HL-60 (cell line): ENCODE measurements at regions not wholly inside any gene's neighbourhood (a gene's known extent, or its start where the extent isn't known, plus 50 kb on each side); places are given as distances from the start of the nearest gene placed in this dataset.

Experiments
- DNase-seq, 2 experiments: peaks; one replicate each; pipeline ENCODE4 v3.0.0-alpha.2; 2010 to 2020; ENCODE audit warnings: low read depth in 1 of 2, low spot score in 1 of 2
- H3K27ac ChIP-seq: fragments of 250-450 bp; sonication (Bioruptor Pico); replicated peaks from 2 replicates; pipeline ENCODE4 v1.5.1; 2020; ENCODE audit warnings: mild to moderate bottlenecking, moderate library complexity
- H3K27me3 ChIP-seq: fragments of 250-450 bp; sonication (Bioruptor Pico); 2 replicates; pipeline ENCODE4 v1.5.1; 2021; ENCODE audit warnings: mild to moderate bottlenecking, moderate library complexity; ENCODE audit not compliant: insufficient read depth, poor library complexity, severe bottlenecking
- H3K4me3 ChIP-seq: replicated peaks from 2 replicates; pipeline ENCODE4 v1.5.1; 2011; ENCODE audit warnings: mild to moderate bottlenecking, control low read depth, low read length; ENCODE audit not compliant: insufficient read depth
- GABPA ChIP-seq: IDR thresholded peaks from 2 replicates; pipeline ENCODE4 v1.6.1; 2012; ENCODE audit warnings: low read depth
- POLR2AphosphoS5 ChIP-seq: IDR thresholded peaks from 2 replicates; pipeline ENCODE4 v1.6.1; 2012; ENCODE audit warnings: low read depth
- SPI1 ChIP-seq: IDR thresholded peaks from 2 replicates; pipeline ENCODE4 v1.6.1; 2012; ENCODE audit warnings: low read depth, mild to moderate bottlenecking, borderline replicate concordance
- TF ChIP-seq, protein P1 (sequence below): IDR thresholded peaks from one replicate; pipeline ENCODE4 v1.5.1; 2011; ENCODE audit warnings: low read length, control low read depth, inconsistent platforms; ENCODE audit not compliant: insufficient read depth
- TF ChIP-seq, protein P2 (sequence below): IDR thresholded peaks from 2 replicates; pipeline ENCODE4 v1.6.1; 2012; ENCODE audit warnings: low read depth; ENCODE audit not compliant: insufficient replicate concordance

DNA sequence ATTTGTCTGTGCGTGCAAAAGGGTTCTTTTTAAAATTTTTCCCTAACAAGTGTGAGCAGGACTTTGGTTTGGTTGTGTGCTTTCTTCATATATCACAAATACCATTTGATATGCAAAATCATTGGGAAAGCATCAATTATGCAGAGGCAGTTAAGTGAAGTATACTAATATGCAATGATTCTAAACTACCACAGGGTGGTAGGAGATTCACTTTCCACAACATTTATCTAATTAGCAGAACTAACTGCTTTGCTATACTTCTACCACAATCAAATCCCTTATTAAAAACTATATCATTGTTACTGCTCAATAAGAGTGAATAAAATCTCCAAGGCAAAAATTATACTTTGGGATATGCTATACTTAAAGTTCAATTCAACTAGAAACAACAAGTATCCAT is 2738.9 kb upstream of the PCDH20 start:
- Histone ChIP-seq H3K27me3 (no peaks in the 10 kb centered on the region), H3K27ac (no peak overlapping the region), H3K4me3 (no peak overlapping the region)
- no peak for DNase-seq
- TF ChIP-seq, protein P1, sequence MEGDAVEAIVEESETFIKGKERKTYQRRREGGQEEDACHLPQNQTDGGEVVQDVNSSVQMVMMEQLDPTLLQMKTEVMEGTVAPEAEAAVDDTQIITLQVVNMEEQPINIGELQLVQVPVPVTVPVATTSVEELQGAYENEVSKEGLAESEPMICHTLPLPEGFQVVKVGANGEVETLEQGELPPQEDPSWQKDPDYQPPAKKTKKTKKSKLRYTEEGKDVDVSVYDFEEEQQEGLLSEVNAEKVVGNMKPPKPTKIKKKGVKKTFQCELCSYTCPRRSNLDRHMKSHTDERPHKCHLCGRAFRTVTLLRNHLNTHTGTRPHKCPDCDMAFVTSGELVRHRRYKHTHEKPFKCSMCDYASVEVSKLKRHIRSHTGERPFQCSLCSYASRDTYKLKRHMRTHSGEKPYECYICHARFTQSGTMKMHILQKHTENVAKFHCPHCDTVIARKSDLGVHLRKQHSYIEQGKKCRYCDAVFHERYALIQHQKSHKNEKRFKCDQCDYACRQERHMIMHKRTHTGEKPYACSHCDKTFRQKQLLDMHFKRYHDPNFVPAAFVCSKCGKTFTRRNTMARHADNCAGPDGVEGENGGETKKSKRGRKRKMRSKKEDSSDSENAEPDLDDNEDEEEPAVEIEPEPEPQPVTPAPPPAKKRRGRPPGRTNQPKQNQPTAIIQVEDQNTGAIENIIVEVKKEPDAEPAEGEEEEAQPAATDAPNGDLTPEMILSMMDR = no peak
- TF ChIP-seq GABPA (no peak), POLR2AphosphoS5 (no peak), SPI1 (no peak)
- TF ChIP-seq, protein P2, sequence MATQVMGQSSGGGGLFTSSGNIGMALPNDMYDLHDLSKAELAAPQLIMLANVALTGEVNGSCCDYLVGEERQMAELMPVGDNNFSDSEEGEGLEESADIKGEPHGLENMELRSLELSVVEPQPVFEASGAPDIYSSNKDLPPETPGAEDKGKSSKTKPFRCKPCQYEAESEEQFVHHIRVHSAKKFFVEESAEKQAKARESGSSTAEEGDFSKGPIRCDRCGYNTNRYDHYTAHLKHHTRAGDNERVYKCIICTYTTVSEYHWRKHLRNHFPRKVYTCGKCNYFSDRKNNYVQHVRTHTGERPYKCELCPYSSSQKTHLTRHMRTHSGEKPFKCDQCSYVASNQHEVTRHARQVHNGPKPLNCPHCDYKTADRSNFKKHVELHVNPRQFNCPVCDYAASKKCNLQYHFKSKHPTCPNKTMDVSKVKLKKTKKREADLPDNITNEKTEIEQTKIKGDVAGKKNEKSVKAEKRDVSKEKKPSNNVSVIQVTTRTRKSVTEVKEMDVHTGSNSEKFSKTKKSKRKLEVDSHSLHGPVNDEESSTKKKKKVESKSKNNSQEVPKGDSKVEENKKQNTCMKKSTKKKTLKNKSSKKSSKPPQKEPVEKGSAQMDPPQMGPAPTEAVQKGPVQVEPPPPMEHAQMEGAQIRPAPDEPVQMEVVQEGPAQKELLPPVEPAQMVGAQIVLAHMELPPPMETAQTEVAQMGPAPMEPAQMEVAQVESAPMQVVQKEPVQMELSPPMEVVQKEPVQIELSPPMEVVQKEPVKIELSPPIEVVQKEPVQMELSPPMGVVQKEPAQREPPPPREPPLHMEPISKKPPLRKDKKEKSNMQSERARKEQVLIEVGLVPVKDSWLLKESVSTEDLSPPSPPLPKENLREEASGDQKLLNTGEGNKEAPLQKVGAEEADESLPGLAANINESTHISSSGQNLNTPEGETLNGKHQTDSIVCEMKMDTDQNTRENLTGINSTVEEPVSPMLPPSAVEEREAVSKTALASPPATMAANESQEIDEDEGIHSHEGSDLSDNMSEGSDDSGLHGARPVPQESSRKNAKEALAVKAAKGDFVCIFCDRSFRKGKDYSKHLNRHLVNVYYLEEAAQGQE = no peak

DNA sequence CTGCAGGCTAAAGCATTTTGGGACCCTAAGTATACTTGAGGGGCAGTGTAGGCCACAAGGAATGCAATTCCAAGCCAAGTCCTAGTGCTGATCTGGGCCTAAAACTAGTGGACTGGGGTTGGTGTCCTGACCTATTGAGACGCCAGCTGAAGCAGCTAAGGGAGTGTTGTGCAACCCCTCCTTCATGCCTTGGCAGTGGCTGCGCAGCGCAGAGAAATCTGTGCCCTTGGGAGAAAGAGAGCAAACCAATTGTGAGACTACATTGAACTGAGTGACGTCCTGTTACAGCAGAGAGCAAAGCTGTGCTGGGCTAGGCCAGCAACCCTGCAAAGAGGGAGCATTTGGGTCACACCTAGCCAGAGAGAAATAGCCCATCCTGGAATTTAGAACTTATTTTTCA is 2715.0 kb upstream of the PCDH20 start:
- H3K4me3 ChIP-seq = no peak overlapping the region
- no peaks in the 10 kb centered on the region for H3K27me3 ChIP-seq
- DNase-seq = no peak
- TF ChIP-seq GABPA = no peak
- no peak for TF ChIP-seq SPI1
- TF ChIP-seq, protein P2 = no peak
- no peak for TF ChIP-seq POLR2AphosphoS5
- TF ChIP-seq, protein P1 = no peak
- H3K27ac ChIP-seq = no peak overlapping the region

GRCh38 chr13:64130171-64130570 is 2714.5 kb upstream of the PCDH20 start:
- Histone ChIP-seq H3K4me3 (no peak overlapping the region), H3K27me3 (no peaks in the 10 kb centered on the region), H3K27ac (no peak overlapping the region)
- TF ChIP-seq POLR2AphosphoS5 (no peak), SPI1 (no peak), GABPA (no peak)
- TF ChIP-seq, protein P1 = no peak
- TF ChIP-seq, protein P2 = no peak
- no peak for DNase-seq
